ENCODE measurements at regions not wholly inside any gene's neighbourhood (a gene's known extent, or its start where the extent isn't known, plus 50 kb on each side); places are given as distances from the start of the nearest gene placed in this dataset.

- no peak for TF ChIP-seq CTCF (IDR thresholded peaks at IDR 0.05)
- TF ChIP-seq EP300 (IDR thresholded peaks at IDR 0.05), result no peak
- TF ChIP-seq POLR2A (IDR thresholded peaks at IDR 0.05), result no peak
- no peak for TF ChIP-seq POLR2AphosphoS5 (IDR thresholded peaks at IDR 0.05)
Measured at GRCh38 chr2:223113161-223113560, 61.2 kb downstream of the KCNE4 start.
